Endodermal cell (in vitro differentiated cells): ENCODE measurements at regions not wholly inside any gene's neighbourhood (a gene's known extent, or its start where the extent isn't known, plus 50 kb on each side); places are given as distances from the start of the nearest gene placed in this dataset.

ENCODE experiments used
- DNase-seq: peaks from one replicate; pipeline ENCODE4 v3.0.0-alpha.2; 2017
- H3K27ac ChIP-seq: 2 replicates; pipeline ENCODE4 v1.5.1; 2013; ENCODE audit warnings: mild to moderate bottlenecking, low read depth, low read length, moderate library complexity
- H3K27me3 ChIP-seq: 2 replicates; pipeline ENCODE4 v1.6.1; 2013; ENCODE audit warnings: mild to moderate bottlenecking, low read length, moderate library complexity; ENCODE audit not compliant: insufficient read depth, control insufficient read depth, poor library complexity, severe bottlenecking
- H3K36me3 ChIP-seq: 2 replicates; pipeline ENCODE4 v1.7.0; 2013; ENCODE audit warnings: mild to moderate bottlenecking, low read length, moderate library complexity; ENCODE audit not compliant: control insufficient read depth, insufficient read depth
- H3K4me1 ChIP-seq: one replicate; pipeline ENCODE4 v1.7.0; 2013; ENCODE audit warnings: low read length; ENCODE audit not compliant: control insufficient read depth, insufficient read depth
- H3K4me3 ChIP-seq: 2 replicates; pipeline ENCODE4 v1.5.1; 2013; ENCODE audit warnings: mild to moderate bottlenecking, low read length, moderate library complexity
- H3K9ac ChIP-seq: 2 replicates; pipeline ENCODE4 v1.6.1; 2013; ENCODE audit warnings: mild to moderate bottlenecking, low read length, moderate library complexity; ENCODE audit not compliant: poor library complexity, severe bottlenecking; ENCODE audit errors: extremely low read depth
- H3K9me3 ChIP-seq: 2 replicates; pipeline ENCODE4 v1.6.1; 2013; ENCODE audit warnings: mild to moderate bottlenecking, low read length, moderate library complexity; ENCODE audit not compliant: control insufficient read depth
- H3K27ac Mint-ChIP-seq: 2 replicates; pipeline ENCODE4 v1.8.0; 2020; ENCODE audit warnings: mixed read lengths
- H3K27me3 Mint-ChIP-seq: 2 replicates; pipeline ENCODE4 v1.8.0; 2021; ENCODE audit warnings: mild to moderate bottlenecking, mixed read lengths; ENCODE audit not compliant: insufficient read depth
- H3K36me3 Mint-ChIP-seq: 2 replicates; pipeline ENCODE4 v1.8.0; 2020; ENCODE audit warnings: low read depth, mixed read lengths
- H3K4me1 Mint-ChIP-seq: 2 replicates; pipeline ENCODE4 v1.8.0; 2020; ENCODE audit warnings: mixed read lengths
- H3K4me3 Mint-ChIP-seq: 2 replicates; pipeline ENCODE4 v1.8.0; 2020; ENCODE audit warnings: mild to moderate bottlenecking, moderate library complexity, mixed read lengths
- H3K9me3 Mint-ChIP-seq: 2 replicates; pipeline ENCODE4 v1.8.0; 2020; ENCODE audit warnings: mild to moderate bottlenecking, mixed read lengths
- CTCF ChIP-seq: fragments of 200-600 bp; sonication (generic); conservative IDR thresholded peaks from 2 replicates; pipeline ENCODE4 v1.5.0; 2021; ENCODE audit warnings: antibody characterized with exemption, mild to moderate bottlenecking
- WGBS, 2 experiments: methylation state at CpG; one replicate each; pipeline versions ENCODE4 v1.1.5 to v1.1.7; 2013; ENCODE audit warnings: missing lambda C conversion rate in 2 of 2, mixed read lengths in 1 of 2; ENCODE audit not compliant: insufficient coverage in 1 of 2, insufficient read length in 1 of 2; 5-methylcytosine and 5-hydroxymethylcytosine counted together

GRCh38 chr4:103374758-103375157 is 176.6 kb upstream of the CENPE start:
- peaks cover 14% of the 10 kb centered on the region for H3K9me3 Mint-ChIP-seq
- peaks cover 16% of the 10 kb centered on the region for H3K36me3 Mint-ChIP-seq
- no peak overlapping the region for H3K4me3 ChIP-seq
- H3K27me3 Mint-ChIP-seq: no peaks in the 10 kb centered on the region
- H3K9ac ChIP-seq: no peak overlapping the region
- no peak overlapping the region for H3K27ac ChIP-seq
- DNase-seq: no peak
- no peaks in the 10 kb centered on the region for H3K36me3 ChIP-seq
- TF ChIP-seq CTCF: no peak
- peaks cover 17% of the 10 kb centered on the region for H3K9me3 ChIP-seq
- H3K27ac Mint-ChIP-seq: no peak overlapping the region
- no peaks in the 10 kb centered on the region for H3K27me3 ChIP-seq
- no peak overlapping the region for H3K4me3 Mint-ChIP-seq
- no peaks in the 10 kb centered on the region for H3K4me1 ChIP-seq
- peaks cover 14% of the 10 kb centered on the region for H3K4me1 Mint-ChIP-seq
- WGBS, 2 experiments: 51% methylated on average over 2 of the region's 2 CpGs; no CpG with 5 or more reads in 1 of the 2 experiments

GRCh38 chr4:103374306-103374705 is 176.2 kb upstream of the CENPE start:
- Mint-ChIP-seq H3K27ac (no peak overlapping the region), H3K36me3 (peaks cover 12% of the 10 kb centered on the region), H3K27me3 (no peaks in the 10 kb centered on the region), H3K9me3 (peaks cover 13% of the 10 kb centered on the region), H3K4me3 (no peak overlapping the region), H3K4me1 (peaks cover 15% of the 10 kb centered on the region)
- 98 to 100% methylated on average over 1 of the region's 1 CpG for WGBS, 2 experiments
- Histone ChIP-seq H3K9ac (no peak overlapping the region), H3K4me3 (no peak overlapping the region), H3K9me3 (peaks cover 20% of the 10 kb centered on the region), H3K4me1 (no peaks in the 10 kb centered on the region), H3K27ac (no peak overlapping the region), H3K36me3 (no peaks in the 10 kb centered on the region), H3K27me3 (no peaks in the 10 kb centered on the region)
- no peak for DNase-seq
- TF ChIP-seq CTCF: no peak

GRCh38 chr4:103372002-103372558 is 173.9 kb upstream of the CENPE start:
- Histone ChIP-seq H3K36me3 (no peaks in the 10 kb centered on the region), H3K27me3 (no peaks in the 10 kb centered on the region), H3K9me3 (peaks cover 8% of the 10 kb centered on the region), H3K4me1 (no peaks in the 10 kb centered on the region), H3K27ac (no peak overlapping the region), H3K9ac (no peak overlapping the region), H3K4me3 (no peak overlapping the region)
- peaks cover 6% of the 10 kb centered on the region for H3K36me3 Mint-ChIP-seq
- WGBS, 2 experiments: 95 to 100% methylated on average over 3 to 6 of the region's 6 CpGs
- no peak overlapping the region for H3K4me3 Mint-ChIP-seq
- peaks cover 4% of the 10 kb centered on the region for H3K9me3 Mint-ChIP-seq
- no peaks in the 10 kb centered on the region for H3K27me3 Mint-ChIP-seq
- no peak for TF ChIP-seq CTCF
- DNase-seq: no peak
- peaks cover 15% of the 10 kb centered on the region for H3K4me1 Mint-ChIP-seq
- H3K27ac Mint-ChIP-seq: no peak overlapping the region
